Gastroesophageal sphincter (tissue), 3 donors: ENCODE measurements at regions not wholly inside any gene's neighbourhood (a gene's known extent, or its start where the extent isn't known, plus 50 kb on each side); places are given as distances from the start of the nearest gene placed in this dataset.

Experiments used
- POLR2A ChIP-seq, 2 donors: fragments of 450-650 bp; IDR thresholded peaks; one replicate each; pipeline ENCODE4 v1.6.1; 2017; ENCODE audit warnings: antibody characterized with exemption in 2 of 2, mild to moderate bottlenecking in 2 of 2, moderate library complexity in 1 of 2
- POLR2AphosphoS5 ChIP-seq: sonication (generic); formaldehyde crosslinking; IDR thresholded peaks from one replicate; pipeline ENCODE4 v1.6.1; 2017; ENCODE audit warnings: antibody characterized with exemption
- TF ChIP-seq, protein P1 (sequence below), 4 experiments: fragments of 200-600 bp in 2 of 4; fragments of 450-650 bp in 2 of 4; sonication (generic) in 1 of 4; IDR thresholded peaks; one replicate each; pipeline ENCODE4 v1.5.1; 2017 to 2019; ENCODE audit warnings: antibody characterized with exemption in 4 of 4, mild to moderate bottlenecking in 2 of 4, moderate library complexity in 2 of 4

DNA sequence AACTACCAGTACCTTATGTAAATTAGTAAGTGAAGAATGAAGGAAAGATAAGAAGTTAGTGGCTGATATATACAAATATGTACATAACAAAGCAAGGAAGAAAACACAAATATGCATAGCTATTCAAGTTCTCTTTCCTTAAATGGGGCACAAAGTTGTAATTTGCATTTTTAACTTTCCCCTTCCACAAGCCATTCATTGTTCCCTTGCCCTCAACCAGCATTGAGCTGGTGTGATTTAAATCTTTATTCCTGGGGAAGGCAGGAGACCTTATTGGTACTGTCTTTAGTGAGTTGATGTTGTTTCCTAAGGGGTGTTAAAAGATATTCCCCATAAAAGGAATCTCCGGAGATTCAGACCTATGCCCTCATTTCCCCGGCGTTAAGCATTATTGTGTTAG lies 735.3 kb downstream of the PCDH18 start:
- TF ChIP-seq POLR2A (IDR thresholded peaks at IDR 0.05) (no peak), POLR2AphosphoS5 (no peak)
- TF ChIP-seq, protein P1, sequence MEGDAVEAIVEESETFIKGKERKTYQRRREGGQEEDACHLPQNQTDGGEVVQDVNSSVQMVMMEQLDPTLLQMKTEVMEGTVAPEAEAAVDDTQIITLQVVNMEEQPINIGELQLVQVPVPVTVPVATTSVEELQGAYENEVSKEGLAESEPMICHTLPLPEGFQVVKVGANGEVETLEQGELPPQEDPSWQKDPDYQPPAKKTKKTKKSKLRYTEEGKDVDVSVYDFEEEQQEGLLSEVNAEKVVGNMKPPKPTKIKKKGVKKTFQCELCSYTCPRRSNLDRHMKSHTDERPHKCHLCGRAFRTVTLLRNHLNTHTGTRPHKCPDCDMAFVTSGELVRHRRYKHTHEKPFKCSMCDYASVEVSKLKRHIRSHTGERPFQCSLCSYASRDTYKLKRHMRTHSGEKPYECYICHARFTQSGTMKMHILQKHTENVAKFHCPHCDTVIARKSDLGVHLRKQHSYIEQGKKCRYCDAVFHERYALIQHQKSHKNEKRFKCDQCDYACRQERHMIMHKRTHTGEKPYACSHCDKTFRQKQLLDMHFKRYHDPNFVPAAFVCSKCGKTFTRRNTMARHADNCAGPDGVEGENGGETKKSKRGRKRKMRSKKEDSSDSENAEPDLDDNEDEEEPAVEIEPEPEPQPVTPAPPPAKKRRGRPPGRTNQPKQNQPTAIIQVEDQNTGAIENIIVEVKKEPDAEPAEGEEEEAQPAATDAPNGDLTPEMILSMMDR (IDR thresholded peaks at IDR 0.05) = no peak
